IPS DF 4.7 (cell line): ENCODE measurements at regions not wholly inside any gene's neighbourhood (a gene's known extent, or its start where the extent isn't known, plus 50 kb on each side); places are given as distances from the start of the nearest gene placed in this dataset.
"Not testable (repeated sequence)": the region's sequence is repeated elsewhere in the genome, so short reads cannot be mapped to it uniquely, and the experiment has no call there.

Experiments
- DNase-seq: peaks from one replicate; pipeline ENCODE4 v3.0.0-alpha.2; 2013; ENCODE audit warnings: low spot score; ENCODE audit errors: extremely low read depth

DNA sequence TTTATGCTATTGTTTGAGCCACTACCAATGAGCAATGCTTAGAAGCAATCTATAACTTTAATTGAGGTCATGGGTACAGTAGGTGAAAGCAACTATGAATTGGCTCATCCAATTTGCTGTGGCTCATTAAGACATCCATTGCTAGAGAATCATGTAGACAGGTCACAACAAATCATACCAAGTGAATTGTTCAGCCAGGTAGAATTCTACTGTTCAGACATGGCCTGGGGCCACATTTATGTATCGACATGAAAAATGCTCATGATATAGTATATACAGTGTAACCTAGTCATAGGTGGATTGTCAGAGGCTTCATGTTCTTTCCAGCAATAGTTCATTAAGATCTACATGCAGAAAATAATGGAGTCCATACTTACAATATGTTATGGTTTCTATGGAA lies 633.7 kb upstream of the EYS start:
- DNase-seq = no peak

DNA sequence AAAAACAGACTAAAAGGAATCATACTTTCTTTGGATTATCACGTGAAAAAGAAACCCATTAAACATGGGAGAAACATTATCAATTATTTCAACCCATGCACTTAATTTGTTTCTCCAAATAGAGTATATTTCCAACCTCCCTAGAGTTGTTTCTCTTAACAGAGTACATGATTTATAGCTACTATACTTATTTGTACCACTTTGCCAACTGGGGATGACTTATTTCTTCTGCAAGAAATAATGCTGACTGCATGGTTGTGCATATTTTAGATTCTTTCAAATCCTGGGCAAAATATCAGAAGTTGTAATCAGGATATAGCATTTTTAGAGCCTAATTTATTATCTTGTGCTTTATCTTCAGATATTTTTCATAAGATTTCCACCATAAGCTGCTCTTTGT lies 629.1 kb upstream of the EYS start:
- no peak for DNase-seq

DNA sequence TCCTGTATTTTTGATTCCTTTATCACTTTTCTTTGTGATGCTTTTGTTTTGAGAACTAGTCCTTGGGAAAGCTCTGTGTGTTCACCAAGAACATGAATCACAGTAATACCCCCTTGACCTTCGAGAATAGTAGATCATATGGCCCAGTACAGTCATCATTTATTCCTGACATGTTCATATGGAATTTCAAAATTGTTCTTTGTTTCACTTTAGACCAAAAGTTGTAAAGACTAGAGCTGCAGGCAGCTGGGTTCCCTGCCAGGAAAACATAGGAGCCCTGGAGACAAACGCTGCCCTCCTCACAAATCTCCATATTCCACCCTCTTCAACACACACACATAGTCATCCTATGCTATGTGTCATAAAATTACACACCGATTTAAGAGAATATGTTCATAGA lies 621.2 kb upstream of the EYS start:
- no peak for DNase-seq

DNA sequence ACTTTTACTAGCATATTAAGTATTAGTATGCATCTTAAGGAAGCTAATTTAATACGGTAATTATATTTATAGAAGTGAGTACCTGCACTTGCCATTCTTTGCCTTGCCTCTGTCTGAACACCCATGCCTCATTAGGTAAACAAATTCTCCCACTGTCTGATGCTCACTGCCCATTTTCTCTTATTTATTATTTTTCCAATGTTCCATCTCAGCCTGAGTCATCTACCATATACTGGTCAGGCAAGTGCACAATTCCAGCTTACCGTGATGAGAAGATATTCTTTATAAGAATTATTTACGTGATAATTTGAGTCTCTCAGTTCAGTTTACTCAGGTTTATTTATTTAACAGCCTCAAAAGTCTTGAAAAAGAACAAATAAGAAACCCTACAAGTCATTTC lies 619.2 kb upstream of the EYS start:
- DNase-seq = no peak

DNA sequence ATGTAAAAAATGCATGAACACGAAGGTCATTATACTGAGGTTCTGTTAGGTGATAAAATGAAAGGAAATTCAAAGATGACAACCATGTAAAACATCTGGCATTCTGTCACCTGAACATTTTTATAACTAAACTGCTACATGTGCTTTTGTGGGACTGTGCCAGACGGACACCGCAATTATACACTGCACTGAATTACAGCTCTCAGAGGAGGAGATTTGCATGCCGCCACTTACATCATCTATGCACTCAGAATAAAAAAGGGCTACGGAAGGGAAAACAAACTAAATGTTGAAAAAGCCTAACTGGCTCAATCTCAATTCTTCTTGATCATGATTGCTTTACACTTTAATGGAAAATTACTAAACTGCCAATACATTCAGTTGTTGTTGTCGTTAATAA lies 614.0 kb upstream of the EYS start:
- DNase-seq = no peak

DNA sequence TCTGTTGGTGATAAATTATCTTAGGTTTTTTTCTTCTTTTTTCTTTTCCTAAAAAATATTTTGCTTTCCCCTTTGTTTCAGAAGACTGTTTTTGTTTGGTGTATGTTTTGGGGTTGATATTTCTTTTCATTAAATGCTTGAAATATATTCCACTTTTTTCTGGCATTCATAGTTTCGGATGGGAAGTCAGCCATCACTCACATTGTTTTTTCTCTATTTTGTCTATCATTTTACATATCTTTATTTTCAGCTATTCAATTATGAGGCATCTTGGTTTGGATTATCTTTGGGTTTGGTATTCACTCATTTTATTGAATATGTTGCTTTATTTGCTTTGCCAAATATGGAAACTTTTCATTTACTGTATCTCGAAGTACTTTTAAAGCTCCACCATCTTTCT lies 600.5 kb upstream of the EYS start:
- no peak for DNase-seq

DNA sequence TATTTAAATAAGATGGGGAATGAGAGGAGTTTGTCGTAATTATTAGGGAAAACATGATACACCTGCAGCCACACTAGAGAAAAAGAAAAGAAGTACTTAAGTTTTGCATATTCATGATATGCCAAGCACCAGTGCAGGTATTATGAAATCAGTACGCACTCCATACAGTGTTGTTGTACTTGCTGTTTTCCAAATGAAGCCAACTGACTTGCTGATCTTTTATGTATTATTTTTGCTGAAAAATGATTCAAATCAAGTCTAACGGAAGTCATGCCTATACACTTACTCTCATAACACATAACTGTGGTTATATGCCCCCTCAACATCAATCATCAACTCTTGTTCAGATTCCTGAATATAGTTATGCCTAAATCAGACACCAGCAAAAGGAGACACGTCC lies 584.9 kb upstream of the EYS start:
- DNase-seq = no peak

DNA sequence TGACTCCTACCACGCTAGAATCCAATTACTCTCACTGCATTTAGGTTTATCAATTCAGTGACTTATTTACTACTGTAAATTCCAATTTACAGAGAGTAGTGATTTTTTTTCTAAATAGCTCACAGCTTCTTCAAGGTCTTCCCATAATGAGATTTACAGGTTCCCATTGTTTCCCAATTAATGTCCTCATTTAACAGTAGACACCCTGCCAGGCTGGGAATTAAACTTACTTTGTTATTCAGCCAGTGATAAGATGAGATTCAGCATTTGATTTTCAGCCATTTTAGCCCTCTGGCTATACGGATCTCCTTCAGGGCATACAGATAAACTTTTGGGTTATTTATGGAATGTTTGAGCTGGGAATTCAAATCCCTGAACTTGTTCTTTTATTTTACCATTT lies 582.9 kb upstream of the EYS start:
- DNase-seq = no peak

DNA sequence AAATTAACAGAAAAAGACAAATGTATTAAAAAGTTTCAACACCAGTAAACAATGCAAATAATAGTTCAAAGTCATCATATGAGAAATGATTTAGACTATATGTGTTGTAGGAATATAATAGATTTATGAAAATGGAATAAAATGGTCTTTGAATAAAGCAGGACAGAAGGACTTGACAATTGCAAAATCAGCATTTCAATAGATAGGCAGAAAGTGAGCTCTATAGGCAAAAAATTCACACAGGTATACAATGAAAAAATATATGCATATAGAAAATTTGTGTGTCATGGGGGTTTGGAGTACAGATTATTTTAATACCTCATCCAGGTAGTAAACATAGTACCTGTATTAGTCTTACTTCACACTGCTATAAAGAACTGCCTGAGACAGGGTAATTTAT lies 571.1 kb upstream of the EYS start:
- no peak for DNase-seq

DNA sequence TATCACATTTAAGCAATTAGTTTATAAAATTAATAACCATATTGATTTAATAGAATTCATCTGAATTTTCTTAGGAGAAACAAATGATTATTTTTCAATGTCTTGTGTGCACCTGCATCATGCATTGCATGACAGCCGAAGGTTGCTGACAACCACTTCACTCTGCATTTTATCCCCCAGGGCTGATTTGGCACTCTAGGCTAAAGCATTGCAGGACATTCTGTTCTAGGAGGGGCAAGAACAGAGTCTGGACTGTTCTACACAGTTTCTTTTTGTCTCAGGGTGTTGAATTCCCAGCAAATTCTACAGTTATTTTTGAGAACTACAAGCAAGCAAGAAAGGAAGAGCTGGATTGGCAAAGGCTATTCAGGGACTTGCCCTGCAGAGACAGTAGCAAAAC lies 570.4 kb upstream of the EYS start:
- no peak for DNase-seq

DNA sequence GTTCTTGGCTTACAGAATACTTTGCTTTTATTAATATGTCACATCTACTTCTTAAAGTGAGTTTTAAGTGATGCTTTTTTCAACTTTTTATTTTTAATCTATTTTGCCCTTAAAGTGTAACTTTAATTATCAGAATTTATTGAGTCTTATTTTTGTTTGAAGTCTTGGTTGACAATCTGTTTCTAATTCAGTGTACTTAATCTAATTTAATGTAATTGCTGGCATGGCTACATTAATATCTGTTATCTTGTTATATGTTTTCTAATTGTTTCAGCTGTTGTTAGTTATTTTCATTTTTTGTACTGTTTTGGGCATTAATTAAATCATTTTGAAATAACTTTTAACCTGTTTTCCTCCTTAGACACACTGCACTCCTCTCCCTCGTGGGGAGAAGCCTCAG lies 558.7 kb upstream of the EYS start:
- no peak for DNase-seq

DNA sequence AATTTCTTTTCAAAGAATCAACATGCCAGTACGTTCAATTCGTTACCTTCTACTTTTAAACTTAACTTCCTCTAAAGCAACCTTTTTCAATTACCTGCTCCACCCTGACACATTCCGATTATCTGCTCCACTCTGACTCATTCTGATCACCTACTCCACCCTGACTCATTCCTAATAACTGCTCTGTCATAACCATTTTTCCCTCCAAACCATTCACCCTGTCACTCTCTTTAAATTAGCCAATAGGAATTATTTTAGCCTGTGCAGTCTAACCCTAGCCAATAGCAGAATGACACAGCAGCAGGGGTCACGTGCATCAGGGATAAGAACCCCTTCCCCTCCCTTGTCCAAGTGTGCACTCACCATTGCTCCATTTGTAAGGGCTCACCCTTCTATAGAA lies 557.4 kb upstream of the EYS start:
- DNase-seq = no peak

DNA sequence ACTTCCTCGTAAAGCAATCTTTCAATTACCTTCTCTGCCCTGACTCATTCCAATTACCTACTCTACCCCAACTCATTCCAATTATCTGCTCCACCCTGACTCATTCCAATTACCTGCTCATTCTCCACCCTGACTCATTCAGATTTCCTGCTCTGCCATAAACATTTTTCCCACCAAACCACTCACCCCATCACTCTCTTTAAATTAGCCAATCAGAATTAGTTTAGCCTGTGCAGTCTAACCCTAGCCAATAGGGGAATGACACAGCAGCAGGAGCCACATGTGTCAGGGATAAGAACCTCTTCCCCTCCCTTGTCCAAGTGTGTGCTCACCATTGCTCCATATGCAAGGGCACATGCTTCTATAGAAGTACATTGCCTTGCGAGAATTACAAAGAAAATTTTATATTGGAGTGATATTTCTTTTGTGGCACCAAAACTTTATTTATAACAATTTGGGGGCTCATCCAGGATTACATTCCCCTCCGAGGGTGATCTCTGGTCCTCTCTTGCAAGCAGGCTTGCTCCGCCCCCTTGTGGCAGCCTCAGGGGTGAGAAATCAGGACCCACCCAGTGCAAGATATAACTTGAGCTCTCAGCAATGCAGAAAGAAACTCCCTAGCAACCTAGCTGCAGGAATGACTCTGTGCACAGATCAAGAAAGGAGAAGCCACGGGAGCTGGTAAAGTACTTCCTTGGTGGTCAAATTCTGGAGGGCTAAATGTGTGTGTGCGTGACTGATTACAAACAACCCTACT lies 551.9 kb upstream of the EYS start:
- DNase-seq = not testable (repeated sequence)

DNA sequence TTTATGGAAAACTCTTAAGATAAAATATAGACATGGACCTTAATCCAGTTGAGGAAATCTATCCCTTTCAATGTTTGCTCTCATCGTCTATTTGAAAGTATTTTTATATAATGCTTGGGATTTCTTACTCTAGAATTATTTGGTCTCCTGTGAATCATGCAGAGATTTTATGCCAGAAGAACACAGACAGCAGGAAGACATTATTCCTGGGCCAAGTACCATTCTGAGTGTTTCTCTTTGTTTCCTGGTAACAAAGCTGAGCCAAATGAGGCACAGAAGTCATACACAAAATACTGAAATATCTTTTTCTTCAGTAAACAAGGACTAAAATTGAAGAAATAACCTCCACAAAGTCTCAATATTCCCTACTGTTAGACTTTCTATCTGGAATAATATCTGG lies 538.2 kb upstream of the EYS start:
- no peak for DNase-seq

DNA sequence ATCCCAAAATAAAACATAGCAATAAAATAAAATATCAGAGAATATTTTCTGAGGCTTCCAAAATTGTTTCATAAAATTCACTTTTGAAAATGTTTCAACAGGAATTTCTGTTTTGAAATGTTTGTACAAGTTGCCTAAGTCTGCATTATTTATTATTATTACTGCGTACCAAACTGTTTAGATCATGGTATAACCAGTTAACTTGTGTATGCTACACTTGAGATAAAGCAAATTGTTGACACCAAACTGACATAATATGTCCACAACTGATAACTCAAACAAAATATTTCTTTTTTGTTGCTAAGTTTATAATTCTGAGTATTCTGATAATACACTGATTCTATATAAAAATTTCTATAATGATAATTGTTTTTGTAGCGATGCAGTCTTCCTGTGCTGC lies 531.8 kb upstream of the EYS start:
- no peak for DNase-seq

DNA sequence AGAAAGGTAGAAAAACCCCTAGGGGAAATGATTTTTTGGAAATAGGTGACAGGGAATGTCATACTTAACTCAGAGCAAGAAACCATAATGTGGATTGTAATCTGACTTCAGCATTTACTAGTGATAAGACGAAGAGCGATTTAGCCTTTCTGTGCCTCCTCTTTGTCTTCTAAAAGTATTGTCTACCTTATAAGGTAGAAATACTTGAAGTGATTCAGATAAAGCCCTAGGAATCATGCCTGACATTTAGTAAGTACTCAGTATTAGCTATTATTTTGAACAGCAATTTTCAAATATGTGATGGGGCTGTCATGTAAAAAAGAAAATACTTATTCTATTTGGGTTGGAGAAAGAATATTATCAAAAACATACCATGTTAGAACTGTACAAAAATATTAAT lies 525.9 kb upstream of the EYS start:
- DNase-seq = no peak

DNA sequence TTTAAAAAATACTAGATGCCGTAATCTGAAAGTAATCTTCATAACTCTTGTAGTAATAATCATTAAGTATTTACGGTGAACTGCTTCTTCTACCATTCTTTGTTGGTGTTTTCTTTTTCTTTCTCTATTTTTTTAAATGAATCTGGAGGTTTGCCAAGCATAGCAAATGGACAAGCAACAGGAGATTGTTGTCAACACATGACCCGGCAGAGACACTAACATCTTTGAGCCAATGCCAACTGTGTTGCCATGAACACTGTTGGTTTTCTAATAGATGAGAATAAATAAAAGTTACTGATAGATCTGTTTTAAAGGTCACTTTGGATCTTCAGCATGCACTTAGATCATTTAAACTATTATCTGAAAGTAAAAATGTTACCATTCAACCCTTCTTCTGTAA lies 523.6 kb upstream of the EYS start:
- DNase-seq = no peak

DNA sequence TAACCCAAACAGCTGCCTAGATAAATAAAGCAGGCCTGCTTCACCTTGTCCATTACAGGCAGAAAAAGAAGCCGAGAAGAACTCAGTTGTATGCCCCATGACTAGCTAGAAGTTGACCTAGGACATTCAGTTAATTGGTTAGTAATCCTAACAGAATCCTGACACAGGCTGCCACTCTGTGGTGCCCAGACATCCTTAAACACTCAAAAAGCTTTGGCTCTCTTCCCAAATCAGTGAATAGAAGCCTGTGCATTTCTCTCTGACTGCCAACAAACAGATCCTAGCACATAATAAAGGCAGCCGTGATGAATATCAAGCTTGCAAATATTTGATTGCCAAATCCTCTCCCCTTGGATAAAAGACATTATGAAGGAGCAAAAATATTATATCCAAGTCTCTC lies 519.1 kb upstream of the EYS start:
- no peak for DNase-seq

DNA sequence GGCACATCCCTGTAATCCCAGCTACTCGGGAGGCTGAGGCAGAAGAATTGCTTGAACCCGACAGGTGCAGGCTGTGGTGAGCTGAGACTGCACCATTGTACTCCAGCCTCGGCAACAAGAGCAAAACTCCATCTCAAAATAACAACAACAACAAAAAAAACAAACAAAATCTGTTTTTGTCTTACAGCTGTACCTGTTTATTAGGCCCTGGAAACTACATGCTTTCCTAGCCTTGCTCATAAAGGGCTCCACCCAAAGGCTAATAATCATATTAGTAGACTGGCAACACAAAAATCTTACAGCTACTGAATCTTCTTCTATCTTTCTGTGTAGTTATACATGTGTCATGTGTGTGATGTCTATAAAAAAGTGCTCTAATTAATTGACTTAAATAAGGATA lies 503.9 kb upstream of the EYS start:
- DNase-seq = no peak

DNA sequence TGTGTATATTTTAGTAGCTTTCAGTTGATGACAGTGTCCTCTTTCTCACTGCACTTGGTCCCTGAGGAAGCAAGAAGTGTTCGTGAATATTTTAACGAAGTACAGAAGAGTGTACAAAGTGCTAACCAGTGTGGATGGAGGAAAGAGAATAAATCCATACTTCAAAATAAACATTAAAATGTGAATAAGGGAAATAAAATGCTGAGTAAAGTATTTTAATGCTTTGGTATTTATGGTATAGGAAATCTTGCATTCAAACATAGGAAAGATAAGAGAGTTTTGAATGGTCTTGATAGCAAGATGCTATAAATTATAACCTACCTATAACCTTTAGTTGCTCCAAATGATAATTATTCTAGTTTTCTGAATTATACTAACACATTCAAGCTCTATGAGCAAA lies 493.4 kb upstream of the EYS start:
- DNase-seq = no peak

DNA sequence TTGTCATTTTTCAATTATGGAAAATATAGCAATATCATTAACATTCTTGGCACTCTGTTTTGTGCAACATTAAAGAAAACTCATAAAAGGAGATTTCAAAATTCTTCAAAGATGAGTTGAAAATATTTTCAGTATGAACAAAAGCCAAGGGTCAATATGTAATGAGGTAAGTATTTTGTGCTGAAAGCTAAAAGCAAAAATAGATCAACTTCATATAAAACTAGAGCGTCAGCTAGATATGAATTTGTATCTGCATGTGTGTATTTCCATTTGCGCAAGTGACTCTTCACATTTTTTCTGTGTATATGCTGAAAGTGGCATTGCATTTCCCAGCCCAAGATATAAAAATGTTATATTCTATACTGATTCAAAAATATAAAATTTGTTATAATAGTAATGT lies 492.1 kb upstream of the EYS start:
- no peak for DNase-seq

DNA sequence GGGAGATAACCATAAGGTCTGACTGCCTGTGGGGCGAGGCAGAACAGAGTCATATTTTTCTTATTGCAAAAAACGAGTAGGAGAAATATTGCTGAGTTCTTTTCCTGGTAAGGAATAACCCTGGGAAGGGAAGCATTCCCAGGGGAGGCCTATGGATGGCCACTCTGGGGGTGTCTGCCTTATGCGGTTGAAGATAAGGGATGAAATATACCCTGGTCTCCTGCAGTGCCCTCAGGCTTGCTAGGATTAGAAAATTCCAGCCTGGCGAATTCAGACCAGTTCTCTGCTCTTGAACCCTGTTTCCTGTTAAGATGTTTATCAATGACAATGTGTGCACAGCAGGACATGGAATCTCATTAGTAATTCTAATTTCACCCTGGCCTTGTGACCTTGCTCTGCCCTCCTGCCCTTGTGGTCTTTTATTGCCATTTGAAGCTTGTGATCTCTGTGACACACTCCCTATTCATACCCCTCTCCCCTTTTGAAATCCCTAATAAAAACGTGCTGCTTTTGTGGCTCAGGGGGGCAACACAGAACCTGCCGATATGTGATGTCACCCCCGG lies 491.1 kb upstream of the EYS start:
- no peak for DNase-seq

DNA sequence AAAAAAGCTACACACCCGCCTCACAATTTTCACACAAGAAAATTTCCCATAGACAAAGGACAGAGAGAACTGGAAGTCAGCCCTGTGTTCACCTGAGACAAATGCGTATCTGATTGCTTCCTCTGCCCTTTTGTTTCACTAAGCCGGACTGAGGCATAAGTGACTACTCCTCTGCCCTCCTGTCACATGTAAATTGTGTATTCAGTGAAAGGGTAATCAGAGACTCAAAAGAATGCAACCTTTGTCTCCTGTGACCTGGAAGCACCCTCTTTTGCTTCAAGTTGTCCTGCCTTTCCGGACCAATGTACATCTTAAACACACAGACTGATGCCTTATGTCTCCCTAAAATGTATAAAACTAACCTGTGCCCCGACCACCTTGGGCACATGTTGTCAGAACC lies 483.8 kb upstream of the EYS start:
- no peak for DNase-seq

DNA sequence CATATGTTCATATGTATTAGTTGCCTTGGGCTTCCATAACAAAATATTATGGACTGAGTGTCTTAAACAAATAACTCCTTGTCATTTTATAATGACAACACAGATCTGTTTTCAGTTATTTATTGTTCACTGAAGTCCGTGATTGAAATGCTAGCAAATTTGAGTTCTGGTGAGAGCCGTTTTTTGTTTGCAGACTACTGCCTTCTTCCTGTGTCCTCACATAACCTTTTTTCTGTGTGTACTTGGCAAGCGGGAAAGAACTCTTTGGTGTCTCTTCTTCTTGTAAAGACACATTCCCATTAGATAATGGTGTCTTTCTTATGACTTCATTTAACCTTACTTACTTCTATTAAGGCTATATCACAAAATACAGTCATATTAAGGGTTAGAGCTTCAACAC lies 482.9 kb upstream of the EYS start:
- no peak for DNase-seq
